Left ventricle myocardium inferior (tissue), 1 donor: ENCODE measurements at regions not wholly inside any gene's neighbourhood (a gene's known extent, or its start where the extent isn't known, plus 50 kb on each side); places are given as distances from the start of the nearest gene placed in this dataset.

Source experiments
- DNase-seq: peaks from one replicate; pipeline ENCODE4 v3.0.0-alpha.2; 2020
- H3K27ac ChIP-seq: fragments of 200-600 bp; replicated peaks from 2 replicates; pipeline ENCODE4 v1.8.0; 2021
- H3K27me3 ChIP-seq: fragments of 200-600 bp; 2 replicates; pipeline ENCODE4 v1.8.0; 2021; ENCODE audit warnings: low read depth
- H3K36me3 ChIP-seq: fragments of 200-600 bp; 2 replicates; pipeline ENCODE4 v1.8.0; 2021
- H3K4me1 ChIP-seq: fragments of 200-600 bp; 2 replicates; pipeline ENCODE4 v1.8.0; 2021
- H3K4me3 ChIP-seq: fragments of 200-600 bp; 2 replicates; pipeline ENCODE4 v1.8.0; 2021; ENCODE audit warnings: mild to moderate bottlenecking, moderate library complexity
- H3K9me3 ChIP-seq: fragments of 200-600 bp; replicated peaks from 2 replicates; pipeline ENCODE4 v1.8.0; 2021
- CTCF ChIP-seq: fragments of 200-600 bp; IDR thresholded peaks from 2 replicates; pipeline ENCODE4 v1.8.0; 2021; ENCODE audit warnings: antibody characterized with exemption, mild to moderate bottlenecking, borderline replicate concordance
- intact Hi-C: fragments of 100-400 bp; cut with micrococcal nuclease; formaldehyde crosslinking; loops from one replicate; pipeline ENCODE4 v1.11.0; 2022
- donor health status: DM: no; HTN: yes; CAD: no; lungs with severe emphysema.

GRCh38 chr7:148524479-148525224 lies 65.9 kb upstream of the C7orf33 start:
- no peak for TF ChIP-seq CTCF
- no peak for DNase-seq
- Histone ChIP-seq H3K27ac (no peak overlapping the region), H3K4me3 (no peak overlapping the region), H3K36me3 (no peaks in the 10 kb centered on the region), H3K27me3 (peaks cover 48% of the 10 kb centered on the region), H3K4me1 (no peaks in the 10 kb centered on the region), H3K9me3 (no peaks in the 10 kb centered on the region)
- intact Hi-C loops: no loop called here

GRCh38 chr7:148527717-148528168 lies 62.8 kb upstream of the C7orf33 start:
- intact Hi-C loops: no loop called here
- peak; percentile 71 for TF ChIP-seq CTCF
- peak; percentile 50 for DNase-seq

GRCh38 chr7:148535217-148535616 lies 55.3 kb upstream of the C7orf33 start:
- Histone ChIP-seq H3K27ac (no peak overlapping the region), H3K4me1 (no peaks in the 10 kb centered on the region), H3K4me3 (no peak overlapping the region), H3K36me3 (no peaks in the 10 kb centered on the region), H3K27me3 (no peaks in the 10 kb centered on the region), H3K9me3 (no peaks in the 10 kb centered on the region)
- intact Hi-C loops: no loop called here
- no peak for TF ChIP-seq CTCF
- no peak for DNase-seq

More at GRCh38 chr7:148527717-148528168, 62.8 kb upstream of the C7orf33 start:
- Histone ChIP-seq H3K36me3 (no peaks in the 10 kb centered on the region), H3K27ac (no peak overlapping the region), H3K4me3 (no peak overlapping the region), H3K27me3 (peaks cover 17% of the 10 kb centered on the region), H3K4me1 (no peaks in the 10 kb centered on the region), H3K9me3 (no peaks in the 10 kb centered on the region)

- DNase-seq: no peak
- Histone ChIP-seq H3K27me3 (no peaks in the 10 kb centered on the region), H3K36me3 (no peaks in the 10 kb centered on the region), H3K9me3 (no peaks in the 10 kb centered on the region), H3K27ac (no peak overlapping the region), H3K4me1 (no peaks in the 10 kb centered on the region), H3K4me3 (no peak overlapping the region)
- intact Hi-C loops: no loop called here
- TF ChIP-seq CTCF: no peak
Measured at GRCh38 chr7:148537435-148537834, 53.1 kb upstream of the C7orf33 start.

- H3K27ac ChIP-seq: no peak overlapping the region
- H3K4me3 ChIP-seq: no peak overlapping the region
- H3K27me3 ChIP-seq: no peaks in the 10 kb centered on the region
- DNase-seq: peak; percentile 65
- intact Hi-C loops: no loop called here
- TF ChIP-seq CTCF: no peak
- no peaks in the 10 kb centered on the region for H3K36me3 ChIP-seq
- no peaks in the 10 kb centered on the region for H3K9me3 ChIP-seq
- H3K4me1 ChIP-seq: no peaks in the 10 kb centered on the region
Measured at GRCh38 chr7:148540041-148540738, 50.4 kb upstream of the C7orf33 start.
